Smooth muscle cell (in vitro differentiated cells): ENCODE measurements at regions not wholly inside any gene's neighbourhood (a gene's known extent, or its start where the extent isn't known, plus 50 kb on each side); places are given as distances from the start of the nearest gene placed in this dataset.
"Not testable (repeated sequence)": the region's sequence is repeated elsewhere in the genome, so short reads cannot be mapped to it uniquely, and the experiment has no call there.

Experiments used
- DNase-seq: peaks from one replicate; lab custom pipeline; 2025; ENCODE audit not compliant: unreplicated experiment; lab: John Stamatoyannopoulos, UW
- H2AFZ ChIP-seq: fragments of 200-600 bp; sonication (generic); 2 replicates; pipeline ENCODE4 v1.6.0; 2016; ENCODE audit warnings: antibody characterized with exemption, low read depth, mild to moderate bottlenecking
- H3F3A ChIP-seq: fragments of 200-600 bp; sonication (generic); 2 replicates; pipeline ENCODE4 v1.6.0; 2017; ENCODE audit warnings: antibody characterized with exemption, low read depth
- H3K27ac ChIP-seq: fragments of 200-600 bp; sonication (generic); 2 replicates; pipeline ENCODE4 v1.5.1; 2016; ENCODE audit warnings: low read depth, mild to moderate bottlenecking
- H3K27me3 ChIP-seq: fragments of 200-600 bp; sonication (generic); 2 replicates; pipeline ENCODE4 v1.6.1; 2016; ENCODE audit warnings: low read depth, mild to moderate bottlenecking
- H3K36me3 ChIP-seq: fragments of 200-600 bp; sonication (generic); 2 replicates; pipeline ENCODE4 v1.5.1; 2016; ENCODE audit warnings: low read depth
- H3K4me1 ChIP-seq: fragments of 200-600 bp; sonication (generic); 2 replicates; pipeline ENCODE4 v1.5.1; 2016; ENCODE audit warnings: low read depth
- H3K4me2 ChIP-seq: fragments of 200-600 bp; sonication (generic); 2 replicates; pipeline ENCODE4 v1.6.0; 2016; ENCODE audit warnings: mild to moderate bottlenecking
- H3K4me3 ChIP-seq: fragments of 200-600 bp; sonication (generic); 2 replicates; pipeline ENCODE4 v1.5.1; 2016; ENCODE audit warnings: mild to moderate bottlenecking
- H3K79me2 ChIP-seq: fragments of 200-600 bp; sonication (generic); 2 replicates; pipeline ENCODE4 v1.6.0; 2016; ENCODE audit warnings: low read depth, mild to moderate bottlenecking
- H3K9ac ChIP-seq: fragments of 200-600 bp; sonication (generic); 2 replicates; pipeline ENCODE4 v1.6.0; 2016; ENCODE audit warnings: low read depth
- H3K9me3 ChIP-seq: fragments of 200-600 bp; sonication (generic); replicated peaks from 2 replicates; pipeline ENCODE4 v1.5.1; 2016; ENCODE audit warnings: low read depth
- H4K20me1 ChIP-seq: fragments of 200-600 bp; sonication (generic); 2 replicates; pipeline ENCODE4 v1.6.0; 2016; ENCODE audit warnings: low read depth
- WGBS: methylation state at CpG from one replicate; pipeline ENCODE4 v1.1.7; 2016; ENCODE audit warnings: low lambda C conversion rate; 5-methylcytosine and 5-hydroxymethylcytosine counted together
- TF ChIP-seq, protein P1 (sequence below): fragments of 200-600 bp; sonication (generic); IDR thresholded peaks from 2 replicates; pipeline ENCODE4 v1.5.1; 2017; ENCODE audit warnings: borderline replicate concordance, mild to moderate bottlenecking, antibody characterized with exemption; ENCODE audit not compliant: insufficient read depth, poor library complexity, severe bottlenecking

DNA sequence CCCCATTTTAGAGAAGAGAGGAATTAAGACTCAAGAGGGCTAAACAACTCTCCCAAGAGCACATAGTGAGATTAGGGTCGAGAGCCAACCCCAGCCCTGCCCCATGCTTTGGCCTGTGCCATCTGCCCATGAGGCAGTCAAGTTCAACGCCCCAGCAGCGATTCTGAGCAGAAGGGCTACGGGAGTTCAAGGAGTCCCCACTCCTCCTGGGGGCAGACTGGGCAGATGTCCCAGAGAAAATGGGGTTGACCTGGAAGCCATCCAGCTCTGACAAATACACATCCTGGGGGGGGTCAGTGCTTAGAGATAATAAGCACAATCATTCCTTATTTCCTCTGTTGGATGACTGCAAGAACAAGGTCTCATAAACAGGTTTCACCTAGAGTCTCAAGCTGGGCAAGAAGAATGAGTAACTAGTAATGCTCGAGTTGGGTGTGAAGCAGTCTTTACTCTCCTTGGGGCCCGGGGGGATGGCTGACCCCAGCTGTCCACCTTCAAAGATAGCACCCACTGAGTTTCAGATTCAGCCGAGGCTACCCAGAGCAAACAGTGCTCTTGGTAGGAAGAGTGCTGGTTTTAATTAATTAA lies 716.4 kb downstream of the RNF144A start:
- no peak for DNase-seq
- H3K36me3 ChIP-seq: no peaks in the 10 kb centered on the region
- no peaks in the 10 kb centered on the region for H4K20me1 ChIP-seq
- 91% methylated on average over 7 of the region's 7 CpGs for WGBS
- no peaks in the 10 kb centered on the region for H3K9me3 ChIP-seq
- H3K27me3 ChIP-seq: no peaks in the 10 kb centered on the region
- H3K9ac ChIP-seq: no peak overlapping the region
- no peak overlapping the region for H3K4me3 ChIP-seq
- H3K4me1 ChIP-seq: no peaks in the 10 kb centered on the region
- H2AFZ ChIP-seq: no peak overlapping the region
- TF ChIP-seq, protein P1, sequence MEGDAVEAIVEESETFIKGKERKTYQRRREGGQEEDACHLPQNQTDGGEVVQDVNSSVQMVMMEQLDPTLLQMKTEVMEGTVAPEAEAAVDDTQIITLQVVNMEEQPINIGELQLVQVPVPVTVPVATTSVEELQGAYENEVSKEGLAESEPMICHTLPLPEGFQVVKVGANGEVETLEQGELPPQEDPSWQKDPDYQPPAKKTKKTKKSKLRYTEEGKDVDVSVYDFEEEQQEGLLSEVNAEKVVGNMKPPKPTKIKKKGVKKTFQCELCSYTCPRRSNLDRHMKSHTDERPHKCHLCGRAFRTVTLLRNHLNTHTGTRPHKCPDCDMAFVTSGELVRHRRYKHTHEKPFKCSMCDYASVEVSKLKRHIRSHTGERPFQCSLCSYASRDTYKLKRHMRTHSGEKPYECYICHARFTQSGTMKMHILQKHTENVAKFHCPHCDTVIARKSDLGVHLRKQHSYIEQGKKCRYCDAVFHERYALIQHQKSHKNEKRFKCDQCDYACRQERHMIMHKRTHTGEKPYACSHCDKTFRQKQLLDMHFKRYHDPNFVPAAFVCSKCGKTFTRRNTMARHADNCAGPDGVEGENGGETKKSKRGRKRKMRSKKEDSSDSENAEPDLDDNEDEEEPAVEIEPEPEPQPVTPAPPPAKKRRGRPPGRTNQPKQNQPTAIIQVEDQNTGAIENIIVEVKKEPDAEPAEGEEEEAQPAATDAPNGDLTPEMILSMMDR: no peak
- H3K27ac ChIP-seq: no peak overlapping the region
- H3F3A ChIP-seq: no peaks in the 10 kb centered on the region
- H3K79me2 ChIP-seq: no peaks in the 10 kb centered on the region
- H3K4me2 ChIP-seq: no peak overlapping the region

DNA sequence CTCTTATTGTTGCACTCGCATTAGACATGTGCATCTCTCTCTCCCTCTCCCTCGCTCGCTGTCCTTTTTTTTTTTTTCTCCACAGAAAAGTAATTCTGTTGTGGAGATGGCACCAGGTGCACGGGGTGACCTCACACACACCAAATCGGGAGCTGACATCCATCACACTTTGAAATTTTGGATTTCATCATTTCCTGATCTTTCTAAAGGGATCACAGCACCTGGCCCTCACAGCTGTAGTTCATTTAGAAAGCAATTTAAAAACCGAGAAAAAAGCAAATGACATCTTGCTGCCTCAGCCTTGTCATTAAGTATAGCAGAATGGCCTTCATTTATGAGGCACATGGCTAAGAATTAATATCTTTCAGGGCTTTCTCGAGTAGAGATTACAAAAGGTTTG lies 717.2 kb downstream of the RNF144A start:
- Histone ChIP-seq H3F3A (no peaks in the 10 kb centered on the region), H3K4me3 (no peak overlapping the region), H3K27ac (no peak overlapping the region), H3K9me3 (no peaks in the 10 kb centered on the region), H4K20me1 (no peaks in the 10 kb centered on the region), H3K9ac (no peak overlapping the region), H3K4me1 (no peaks in the 10 kb centered on the region), H3K79me2 (no peaks in the 10 kb centered on the region), H2AFZ (no peak overlapping the region), H3K4me2 (no peak overlapping the region), H3K36me3 (no peaks in the 10 kb centered on the region), H3K27me3 (no peaks in the 10 kb centered on the region)
- 88% methylated on average over 7 of the region's 7 CpGs for WGBS
- TF ChIP-seq, protein P1: no peak
- no peak for DNase-seq

DNA sequence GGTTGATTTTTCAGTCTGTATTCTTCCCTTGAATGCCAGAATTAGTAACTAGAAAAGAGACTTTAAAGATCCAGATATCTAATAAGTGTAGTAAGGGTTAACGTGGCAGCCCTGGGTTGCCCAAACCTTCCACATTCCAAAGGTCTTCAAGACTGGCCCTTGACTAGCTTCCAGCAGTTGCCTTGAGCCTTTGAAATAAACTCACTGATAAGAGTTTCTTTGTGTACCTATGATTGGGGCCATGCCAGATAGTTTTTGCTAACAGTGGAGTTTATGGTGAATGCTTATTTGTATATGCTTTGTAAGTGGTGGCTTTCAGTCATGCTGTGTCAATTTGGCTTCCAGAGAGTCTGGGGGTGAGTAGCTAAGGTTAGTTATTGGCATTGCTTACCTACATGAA lies 722.3 kb downstream of the RNF144A start:
- H3K27ac ChIP-seq: no peak overlapping the region
- no peak overlapping the region for H3K4me2 ChIP-seq
- whole genome bisulfite sequencing: 73% methylated on average over 1 of the region's 1 CpG
- no peaks in the 10 kb centered on the region for H3K36me3 ChIP-seq
- peaks cover 4% of the 10 kb centered on the region for H3K9me3 ChIP-seq
- TF ChIP-seq, protein P1: no peak
- no peak overlapping the region for H2AFZ ChIP-seq
- no peak overlapping the region for H3K4me3 ChIP-seq
- H3K27me3 ChIP-seq: no peaks in the 10 kb centered on the region
- no peaks in the 10 kb centered on the region for H3K4me1 ChIP-seq
- no peak overlapping the region for H3K9ac ChIP-seq
- H3F3A ChIP-seq: no peaks in the 10 kb centered on the region
- no peaks in the 10 kb centered on the region for H4K20me1 ChIP-seq
- DNase-seq: no peak
- H3K79me2 ChIP-seq: no peaks in the 10 kb centered on the region

DNA sequence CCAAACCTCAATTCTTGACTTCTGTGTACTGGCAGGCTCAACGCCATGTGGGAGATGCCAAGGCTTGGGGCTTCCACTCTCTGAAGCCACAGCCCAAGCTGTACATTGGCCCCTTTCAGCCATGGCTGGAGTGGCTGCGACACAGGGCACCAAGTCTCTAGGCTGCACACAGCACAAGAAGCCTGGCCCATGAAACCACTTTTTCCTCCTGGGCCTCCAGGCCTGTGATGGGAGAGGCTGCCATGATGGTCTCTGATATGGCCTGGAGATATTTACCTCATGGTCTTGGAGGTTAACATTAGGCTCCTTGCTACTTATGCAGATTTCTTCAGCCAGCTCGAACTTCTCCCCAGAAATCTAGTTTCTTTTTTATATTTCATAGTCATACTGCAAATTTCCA lies 724.1 kb downstream of the RNF144A start:
- not testable (repeated sequence) for DNase-seq, H3K9me3 ChIP-seq, H4K20me1 ChIP-seq, H3K27me3 ChIP-seq, H3K4me3 ChIP-seq, H3K4me1 ChIP-seq, H3K36me3 ChIP-seq, H3K79me2 ChIP-seq, H2AFZ ChIP-seq, H3K9ac ChIP-seq, H3K4me2 ChIP-seq, H3K27ac ChIP-seq, H3F3A ChIP-seq
- 83% methylated on average over 3 of the region's 3 CpGs for WGBS
